ENCODE measurements at regions not wholly inside any gene's neighbourhood (a gene's known extent, or its start where the extent isn't known, plus 50 kb on each side); places are given as distances from the start of the nearest gene placed in this dataset.

DNA sequence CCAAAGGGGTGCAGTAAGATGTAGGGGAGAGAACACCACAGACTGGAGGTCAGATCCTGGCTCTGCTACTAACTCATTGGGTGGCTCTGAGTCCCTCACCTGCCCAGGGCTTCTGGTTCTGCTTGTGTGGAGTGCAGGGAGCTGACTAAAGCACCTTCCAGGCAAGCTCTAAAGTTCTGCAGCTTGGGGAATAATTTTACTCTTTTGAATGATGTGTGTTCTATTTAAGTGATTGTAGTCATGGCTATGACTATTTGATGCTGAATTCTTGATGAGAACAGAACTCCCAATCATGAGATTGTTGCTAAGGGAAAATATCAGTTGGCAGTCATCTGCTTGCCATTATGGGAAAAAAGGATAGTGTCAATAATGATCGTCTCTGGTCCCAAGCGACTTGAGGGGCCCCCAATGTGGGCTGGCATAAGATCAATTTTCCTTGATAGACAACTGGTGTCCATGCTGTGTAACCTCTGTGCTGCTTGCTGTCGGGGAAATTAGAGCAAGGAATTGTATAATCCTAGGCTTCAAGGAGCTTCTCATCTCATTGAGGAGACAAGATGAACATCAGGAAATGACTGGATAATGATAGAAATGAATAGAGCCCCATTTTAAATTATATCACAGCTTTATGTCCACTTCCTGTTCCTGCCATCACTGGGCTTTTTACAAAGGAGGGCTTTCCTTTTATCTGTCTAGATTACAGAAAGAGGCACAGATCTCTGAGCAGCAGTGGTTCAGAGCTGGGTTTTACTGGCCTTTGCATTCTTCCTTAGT is 131.7 kb downstream of the SLC4A3 start:
- H4K20me1 ChIP-seq = no peaks in the 10 kb centered on the region
- no peak overlapping the region for H3K4me3 ChIP-seq
- H3K4me1 ChIP-seq = no peaks in the 10 kb centered on the region
- TF ChIP-seq Cebpa-rat (IDR thresholded peaks at IDR 0.05) = no peak
- no peak overlapping the region for H3K4me2 ChIP-seq
- no peaks in the 10 kb centered on the region for H3K27me3 ChIP-seq
- H3K9me3 ChIP-seq (replicated peaks in 1 of 11) = peaks cover 19 to 53% (median 36%) of the 10 kb centered on the region in 11 experiments
- H3K9ac ChIP-seq = no peak overlapping the region
- no peaks in the 10 kb centered on the region; a peak in 1 of 22 replicates for H3K36me3 ChIP-seq
- no peak overlapping the region for H3K27ac ChIP-seq

DNA sequence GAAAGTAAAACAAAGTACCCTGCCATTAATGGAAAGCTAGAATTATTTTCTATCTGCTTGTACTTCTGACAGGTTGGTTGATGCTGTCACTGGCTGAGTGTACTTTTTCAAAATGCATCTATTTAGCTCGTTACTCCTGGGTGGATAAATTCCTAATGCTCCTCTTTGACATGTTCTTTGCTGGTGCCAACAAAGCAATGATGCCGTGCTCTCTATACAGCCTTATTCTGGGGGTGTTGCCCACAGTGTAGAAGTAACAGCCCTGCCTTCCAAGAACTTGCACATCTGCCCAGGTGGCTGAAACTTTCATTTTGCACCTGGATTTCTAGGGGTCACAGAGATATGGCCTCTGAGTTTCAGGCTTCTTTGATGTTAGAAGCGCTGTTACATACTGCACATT is 132.4 kb downstream of the SLC4A3 start:
- Histone ChIP-seq H4K20me1 (no peaks in the 10 kb centered on the region), H3K9ac (no peak overlapping the region), H3K36me3 (no peaks in the 10 kb centered on the region), H3K27me3 (no peaks in the 10 kb centered on the region), H3K4me1 (peaks cover 0 to 4% (median 0%) of the 10 kb centered on the region in 10 experiments; a peak in 5 of 20 replicates), H3K4me3 (no peak overlapping the region), H3K4me2 (no peak overlapping the region), H3K9me3 (replicated peaks in 1 of 11) (peaks cover 11 to 45% (median 29%) of the 10 kb centered on the region in 11 experiments), H3K27ac (no peak overlapping the region)
- TF ChIP-seq Cebpa-rat (IDR thresholded peaks at IDR 0.05) = no peak

GRCh38 chr2:219765231-219765911 is 137.9 kb downstream of the SLC4A3 start:
- Histone ChIP-seq H3K27ac (peak overlapping the region in 2 of 11 experiments; percentile 15 to 45; a peak in 4 of 22 replicates), H3K4me2 (peak overlapping the region in 4 of 11 experiments; percentile 7 to 54 (median 25); a peak in 5 of 22 replicates)
- no peak for TF ChIP-seq Cebpa-rat (IDR thresholded peaks at IDR 0.05)

GRCh38 chr2:219766658-219767057 is 139.2 kb downstream of the SLC4A3 start:
- H3K4me2 ChIP-seq = no peak overlapping the region
- H4K20me1 ChIP-seq = no peaks in the 10 kb centered on the region
- peaks cover 0 to 6% (median 0%) of the 10 kb centered on the region in 11 experiments; a peak in 3 of 22 replicates for H3K9me3 ChIP-seq (replicated peaks in 1 of 11)
- no peak overlapping the region for H3K9ac ChIP-seq
- peaks cover 0 to 17% (median 0%) of the 10 kb centered on the region in 10 experiments; a peak in 6 of 20 replicates for H3K4me1 ChIP-seq
- no peak overlapping the region for H3K4me3 ChIP-seq
- no peak for TF ChIP-seq Cebpa-rat (IDR thresholded peaks at IDR 0.05)
- H3K36me3 ChIP-seq = no peaks in the 10 kb centered on the region
- no peaks in the 10 kb centered on the region for H3K27me3 ChIP-seq
- H3K27ac ChIP-seq = no peak overlapping the region

More at GRCh38 chr2:219765231-219765911, 137.9 kb downstream of the SLC4A3 start:
- Histone ChIP-seq H3K36me3 (no peaks in the 10 kb centered on the region), H3K4me3 (no peak overlapping the region), H3K9ac (no peak overlapping the region), H3K27me3 (no peaks in the 10 kb centered on the region), H4K20me1 (no peaks in the 10 kb centered on the region), H3K9me3 (replicated peaks in 1 of 11) (peaks cover 0 to 6% (median 0%) of the 10 kb centered on the region in 11 experiments; a peak in 3 of 22 replicates), H3K4me1 (peaks cover 0 to 17% (median 0%) of the 10 kb centered on the region in 10 experiments; a peak in 6 of 20 replicates)

- no peak overlapping the region for H3K4me3 ChIP-seq
- no peaks in the 10 kb centered on the region for H4K20me1 ChIP-seq
- H3K27ac ChIP-seq = no peak overlapping the region
- H3K9me3 ChIP-seq (replicated peaks in 1 of 11) = peaks cover 0 to 4% (median 0%) of the 10 kb centered on the region in 11 experiments; a peak in 2 of 22 replicates
- TF ChIP-seq Cebpa-rat (IDR thresholded peaks at IDR 0.05) = no peak
- no peaks in the 10 kb centered on the region for H3K27me3 ChIP-seq
- peaks cover 0 to 17% (median 0%) of the 10 kb centered on the region in 10 experiments; a peak in 6 of 20 replicates for H3K4me1 ChIP-seq
- H3K4me2 ChIP-seq = no peak overlapping the region
- H3K9ac ChIP-seq = no peak overlapping the region
- H3K36me3 ChIP-seq = no peaks in the 10 kb centered on the region
These were observed 141.9 kb downstream of the SLC4A3 start for GRCh38 chr2:219769090-219769910.

GRCh38 chr2:219772103-219772635 is 144.7 kb downstream of the SLC4A3 start:
- Histone ChIP-seq H3K4me3 (no peak overlapping the region), H4K20me1 (no peaks in the 10 kb centered on the region), H3K4me2 (no peak overlapping the region), H3K36me3 (no peaks in the 10 kb centered on the region), H3K9me3 (replicated peaks in 1 of 11) (peaks cover 0 to 4% (median 0%) of the 10 kb centered on the region in 11 experiments; a peak in 2 of 22 replicates), H3K4me1 (no peaks in the 10 kb centered on the region), H3K9ac (no peak overlapping the region), H3K27ac (no peak overlapping the region), H3K27me3 (no peaks in the 10 kb centered on the region)
- TF ChIP-seq Cebpa-rat (IDR thresholded peaks at IDR 0.05) = no peak

DNA sequence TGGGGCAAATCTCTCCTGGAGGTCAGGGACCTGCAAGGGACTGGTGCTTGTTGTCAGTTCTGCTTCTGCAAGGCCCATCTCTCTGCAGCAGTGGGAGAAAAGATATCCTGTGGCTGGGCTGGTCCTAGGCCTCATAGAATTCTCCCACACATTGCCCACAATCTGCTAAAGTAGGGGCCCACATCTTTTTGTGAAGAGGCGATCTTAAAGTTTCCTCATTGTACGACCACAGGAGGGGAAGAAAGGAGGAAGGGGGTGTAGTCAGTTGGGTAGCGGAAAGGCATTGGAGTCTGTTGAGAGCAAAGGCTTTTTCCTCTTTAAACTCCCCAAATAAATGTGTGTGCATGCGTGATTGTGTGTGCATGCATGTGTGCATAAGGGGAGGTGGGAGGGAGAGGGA is 145.3 kb downstream of the SLC4A3 start:
- Histone ChIP-seq H4K20me1 (no peaks in the 10 kb centered on the region), H3K4me1 (no peaks in the 10 kb centered on the region), H3K9me3 (replicated peaks in 1 of 11) (peaks cover 0 to 4% (median 0%) of the 10 kb centered on the region in 11 experiments; a peak in 2 of 22 replicates), H3K36me3 (no peaks in the 10 kb centered on the region), H3K27ac (no peak overlapping the region), H3K9ac (no peak overlapping the region), H3K4me2 (no peak overlapping the region), H3K27me3 (no peaks in the 10 kb centered on the region), H3K4me3 (no peak overlapping the region)
- TF ChIP-seq Cebpa-rat (IDR thresholded peaks at IDR 0.05) = no peak

- Histone ChIP-seq H3K9ac (no peak overlapping the region), H3K36me3 (no peaks in the 10 kb centered on the region), H3K4me1 (no peaks in the 10 kb centered on the region), H3K4me2 (no peak overlapping the region), H4K20me1 (no peaks in the 10 kb centered on the region), H3K4me3 (no peak overlapping the region), H3K27ac (no peak overlapping the region), H3K27me3 (no peaks in the 10 kb centered on the region), H3K9me3 (replicated peaks in 1 of 11) (no peaks in the 10 kb centered on the region)
- no peak for TF ChIP-seq Cebpa-rat (IDR thresholded peaks at IDR 0.05)
These were observed 148.1 kb downstream of the SLC4A3 start for GRCh38 chr2:219775506-219775905.
